WI38 (cell line): ENCODE measurements at regions not wholly inside any gene's neighbourhood (a gene's known extent, or its start where the extent isn't known, plus 50 kb on each side); places are given as distances from the start of the nearest gene placed in this dataset.
"Not testable (repeated sequence)": the region's sequence is repeated elsewhere in the genome, so short reads cannot be mapped to it uniquely, and the experiment has no call there.

Source experiments
- H3K4me3 ChIP-seq: 2 replicates; pipeline ENCODE4 v1.5.1; 2011; ENCODE audit warnings: low read depth, mild to moderate bottlenecking, control low read depth, low read length
- CTCF ChIP-seq: IDR thresholded peaks from 2 replicates; pipeline ENCODE4 v1.5.1; 2012; ENCODE audit warnings: low read depth, mild to moderate bottlenecking, control low read depth, low read length

- no peak for TF ChIP-seq CTCF
- no peak overlapping the region for H3K4me3 ChIP-seq
Measured at GRCh38 chr6:141048451-141048850, 1084.3 kb upstream of the GJE1 start.

- H3K4me3 ChIP-seq = not testable (repeated sequence)
Measured at GRCh38 chr6:141046496-141046895, 1086.2 kb upstream of the GJE1 start.

- H3K4me3 ChIP-seq = no peak overlapping the region
- no peak for TF ChIP-seq CTCF
Measured at GRCh38 chr6:141041596-141042087, 1091.1 kb upstream of the GJE1 start.

GRCh38 chr6:141035312-141036200, 1097.2 kb upstream of the GJE1 start:
- no peak overlapping the region for H3K4me3 ChIP-seq
- TF ChIP-seq CTCF = no peak

GRCh38 chr6:141033101-141033500, 1099.6 kb upstream of the GJE1 start:
- TF ChIP-seq CTCF = no peak
- H3K4me3 ChIP-seq = no peak overlapping the region

- TF ChIP-seq CTCF = no peak
- H3K4me3 ChIP-seq = no peak overlapping the region
Measured at GRCh38 chr6:141029908-141030307, 1102.8 kb upstream of the GJE1 start.

GRCh38 chr6:141028791-141029280, 1103.9 kb upstream of the GJE1 start:
- H3K4me3 ChIP-seq = no peak overlapping the region
- no peak for TF ChIP-seq CTCF

- no peak overlapping the region for H3K4me3 ChIP-seq
- TF ChIP-seq CTCF = no peak
Measured at GRCh38 chr6:141026504-141026903, 1106.2 kb upstream of the GJE1 start.
